ENCODE measurements at regions not wholly inside any gene's neighbourhood (a gene's known extent, or its start where the extent isn't known, plus 50 kb on each side); places are given as distances from the start of the nearest gene placed in this dataset.

GRCh38 chr19:31085125-31085524, 264.1 kb downstream of the TSHZ3 start:
- no peak for TF ChIP-seq CTCF (conservative IDR thresholded peaks at IDR 0.05 in 1 of 2, IDR thresholded peaks at IDR 0.05 in 1 of 2; ENCODE audit: extremely low read depth in 1 of 2, insufficient read depth in 1 of 2, low read depth in 1 of 2, low read length in 2 of 2)
- TF ChIP-seq EZH2 (IDR thresholded peaks at IDR 0.05; ENCODE audit: borderline replicate concordance, low read length), result no peak

Data from mammary epithelial cell (primary cell).